Ecto neural progenitor cell (in vitro differentiated cells): ENCODE measurements at regions not wholly inside any gene's neighbourhood (a gene's known extent, or its start where the extent isn't known, plus 50 kb on each side); places are given as distances from the start of the nearest gene placed in this dataset.

Experiments used
- DNase-seq: peaks from one replicate; pipeline ENCODE4 v3.0.0-alpha.2; 2018; ENCODE audit warnings: low spot score

GRCh38 chr18:72470391-72470790 is 73.8 kb downstream of the CBLN2 start:
- no peak for DNase-seq

GRCh38 chr18:72468021-72468710 is 76.0 kb downstream of the CBLN2 start:
- DNase-seq = no peak

GRCh38 chr18:72460210-72460680 is 83.9 kb downstream of the CBLN2 start:
- DNase-seq = no peak

DNA sequence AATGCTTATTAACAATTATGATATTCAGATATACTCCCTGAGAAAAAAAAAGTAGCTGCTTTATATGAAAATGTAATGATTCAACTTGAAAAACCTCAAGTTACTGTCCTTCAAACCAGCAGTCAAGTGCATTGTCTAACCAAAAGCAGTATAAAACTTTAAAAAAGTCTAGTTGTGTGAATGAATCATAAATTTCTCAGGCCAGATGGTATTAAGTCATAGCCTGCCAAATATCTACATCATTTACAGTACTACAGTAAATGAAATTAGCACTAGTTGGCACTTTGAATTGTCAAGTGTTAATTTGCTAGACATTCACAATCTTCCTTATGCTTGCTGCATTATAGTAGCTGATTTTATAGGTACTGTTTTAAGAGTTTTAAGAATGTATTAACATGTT is 85.9 kb downstream of the CBLN2 start:
- DNase-seq = no peak

DNA sequence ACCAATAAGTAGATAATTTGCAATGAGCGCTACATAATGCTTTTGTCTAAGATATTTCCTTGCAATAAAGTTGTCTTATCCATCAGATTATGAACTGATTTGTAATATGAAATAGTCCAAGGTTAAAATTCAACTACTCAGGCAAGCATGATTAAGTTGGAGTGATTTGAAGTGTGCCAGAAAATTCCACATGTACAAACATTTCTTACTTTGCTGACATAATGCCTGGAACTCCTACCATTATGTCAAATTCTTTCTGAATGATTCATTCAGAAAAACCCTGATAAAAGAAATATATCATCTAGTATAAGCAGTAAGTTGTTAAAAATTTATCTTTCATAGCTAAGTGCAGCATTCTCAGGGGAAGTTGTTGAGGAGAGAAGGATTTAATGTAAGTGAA is 87.3 kb downstream of the CBLN2 start:
- DNase-seq = no peak

DNA sequence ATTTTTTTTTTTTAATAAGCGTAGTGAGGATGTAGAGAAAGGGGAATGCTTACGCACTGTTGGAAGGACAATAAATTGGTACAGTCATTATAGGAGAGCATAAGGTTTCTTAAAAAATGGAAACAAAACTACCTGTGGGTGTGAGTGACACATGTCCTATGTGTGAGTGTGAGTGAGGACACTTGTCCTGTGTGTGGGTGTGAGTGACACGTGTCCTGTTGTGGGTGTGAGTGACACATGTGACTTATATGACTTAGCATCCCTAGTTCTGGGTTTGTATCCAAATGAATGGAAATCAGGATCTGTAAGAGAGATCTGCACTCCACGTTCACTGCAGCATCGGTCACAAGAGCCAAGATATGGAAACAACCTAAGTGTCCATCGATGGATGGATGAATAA is 91.8 kb downstream of the CBLN2 start:
- no peak for DNase-seq

- no peak for DNase-seq
These were observed 99.4 kb downstream of the CBLN2 start for GRCh38 chr18:72444798-72445155.

GRCh38 chr18:72444111-72444797 is 99.9 kb downstream of the CBLN2 start:
- no peak for DNase-seq

GRCh38 chr18:72436401-72436800 is 107.7 kb downstream of the CBLN2 start:
- DNase-seq = no peak

GRCh38 chr18:72433756-72434155 is 110.4 kb downstream of the CBLN2 start:
- no peak for DNase-seq

- no peak for DNase-seq
These were observed 116.4 kb downstream of the CBLN2 start for GRCh38 chr18:72427721-72428120.

DNA sequence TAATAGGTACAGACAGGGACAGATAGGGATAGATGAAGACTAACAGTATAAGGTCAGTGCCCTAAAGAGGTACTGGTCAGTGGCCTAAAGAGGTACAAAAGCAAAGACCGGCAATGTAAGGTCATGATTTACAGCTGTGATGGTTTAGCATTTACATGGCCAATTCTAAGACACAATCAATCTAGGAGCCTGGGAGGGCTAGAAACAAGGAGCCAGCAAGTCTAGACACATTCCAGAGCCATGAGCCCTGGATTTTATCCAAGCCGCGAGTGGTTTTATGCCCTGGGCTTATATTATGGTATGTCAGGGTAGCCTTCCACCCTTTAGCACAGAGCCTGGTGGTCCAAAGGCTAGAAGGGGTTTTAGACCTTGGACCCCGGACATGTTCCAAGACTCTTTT is 124.2 kb downstream of the CBLN2 start:
- DNase-seq = no peak

GRCh38 chr18:72412927-72413326 is 131.2 kb downstream of the CBLN2 start:
- DNase-seq = no peak

- no peak for DNase-seq
These were observed 132.9 kb downstream of the CBLN2 start for GRCh38 chr18:72411261-72411660.

- DNase-seq = no peak
These were observed 133.7 kb downstream of the CBLN2 start for GRCh38 chr18:72410399-72410798.

DNA sequence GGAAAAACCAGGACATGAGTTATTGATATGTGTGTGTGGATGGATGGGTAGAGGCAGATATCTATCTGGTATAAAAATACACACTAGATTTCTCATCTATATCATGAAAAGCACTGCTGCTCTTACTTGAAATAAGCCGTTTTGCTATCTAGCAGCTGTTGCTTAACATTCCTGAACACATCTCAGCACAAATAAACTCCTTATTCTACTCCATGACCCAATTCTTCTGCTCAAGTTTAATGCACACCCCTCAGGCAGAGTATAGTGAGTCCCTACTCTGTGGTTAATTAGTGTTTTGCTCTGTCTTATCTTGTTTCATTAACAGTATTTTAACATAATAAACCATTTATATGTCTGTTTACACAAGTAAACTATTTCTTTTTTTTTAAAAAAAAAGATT is 134.2 kb downstream of the CBLN2 start:
- DNase-seq = no peak

GRCh38 chr18:72407048-72407447 is 137.1 kb downstream of the CBLN2 start:
- DNase-seq = no peak

GRCh38 chr18:72391951-72392350 is 152.2 kb downstream of the CBLN2 start:
- DNase-seq = no peak

DNA sequence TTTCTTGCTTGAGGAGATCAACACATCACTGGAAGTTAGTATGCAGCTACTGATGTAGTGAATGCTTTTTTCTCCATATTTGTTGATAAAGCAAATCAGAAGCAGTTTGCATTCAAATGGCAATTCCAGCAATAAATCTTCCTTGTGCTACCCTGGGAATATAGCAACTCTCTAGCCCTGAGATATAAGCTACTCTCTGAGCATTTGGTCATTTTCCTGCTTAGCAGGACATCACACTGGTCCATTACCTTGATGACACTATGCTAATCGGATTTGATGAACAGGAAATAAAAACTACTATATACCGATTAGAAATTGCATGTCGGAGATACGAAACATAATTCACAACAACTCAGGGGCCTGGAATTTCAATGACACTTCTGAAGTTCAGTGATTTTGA is 152.7 kb downstream of the CBLN2 start:
- DNase-seq = no peak

DNA sequence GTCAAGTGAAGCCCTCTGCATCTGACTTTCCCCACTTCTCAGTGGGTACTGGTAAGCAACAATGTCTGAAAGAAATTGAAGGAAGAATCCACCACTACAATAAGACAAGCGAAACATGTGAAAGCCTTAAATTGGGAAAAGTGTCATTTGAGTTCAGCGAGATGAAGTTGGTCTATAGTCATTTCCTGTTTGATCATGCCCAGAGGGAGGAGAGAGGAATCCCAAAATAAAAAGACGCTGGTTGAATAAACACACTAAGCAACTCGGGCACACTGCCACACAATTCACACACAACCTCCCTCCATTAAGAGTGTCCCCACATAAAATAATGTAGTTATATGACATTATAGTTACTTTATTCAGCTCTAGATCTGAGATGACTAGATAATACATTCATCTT is 166.1 kb downstream of the CBLN2 start:
- no peak for DNase-seq

GRCh38 chr18:72376256-72376655 is 167.9 kb downstream of the CBLN2 start:
- no peak for DNase-seq

DNA sequence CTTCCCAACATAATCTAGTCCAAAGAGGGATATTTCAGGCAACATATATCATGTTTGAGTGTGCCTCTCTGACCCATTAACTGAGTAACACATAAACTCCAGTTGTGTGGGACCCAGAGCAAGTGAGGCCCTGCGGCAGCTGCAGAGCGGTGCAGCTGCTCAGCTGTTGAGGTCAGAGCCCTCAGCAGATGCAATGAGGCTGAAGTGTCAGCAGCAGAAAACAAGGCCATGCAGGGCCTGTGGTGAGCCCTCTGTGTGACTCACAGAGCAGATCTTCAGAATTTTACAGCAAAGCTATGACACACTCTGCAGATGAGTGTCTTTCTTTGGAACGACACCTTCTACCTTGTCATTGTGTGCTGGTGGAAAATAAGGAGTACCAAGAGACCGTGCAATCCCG is 168.5 kb downstream of the CBLN2 start:
- DNase-seq = no peak

- DNase-seq = no peak
These were observed 172.1 kb downstream of the CBLN2 start for GRCh38 chr18:72372076-72372475.

DNA sequence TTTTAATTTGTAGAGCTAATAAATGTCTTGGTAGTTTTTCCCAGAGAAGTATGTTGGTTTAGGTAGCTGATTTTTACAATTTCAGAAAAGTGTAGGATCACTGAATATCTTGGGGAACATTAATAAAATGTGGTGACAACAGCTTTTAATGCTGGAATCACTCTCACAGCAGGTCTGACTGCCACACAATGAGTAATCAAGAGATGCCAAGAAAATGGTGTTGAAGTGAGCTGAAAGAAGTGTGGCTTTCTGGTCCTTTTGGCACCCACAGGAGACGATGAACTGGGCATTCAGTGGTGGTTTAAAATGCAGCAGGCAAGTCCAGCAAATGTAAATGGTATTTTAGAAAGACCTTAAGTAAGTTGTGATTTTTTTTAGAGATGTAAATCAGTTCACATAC is 175.8 kb downstream of the CBLN2 start:
- DNase-seq = no peak
